OCI-LY7 (cell line): ENCODE measurements at regions not wholly inside any gene's neighbourhood (a gene's known extent, or its start where the extent isn't known, plus 50 kb on each side); places are given as distances from the start of the nearest gene placed in this dataset.
"Not testable (repeated sequence)": the region's sequence is repeated elsewhere in the genome, so short reads cannot be mapped to it uniquely, and the experiment has no call there.

Experiments used
- BruUV-seq: library from RNA; stranded (reverse); fragments of 400-500 nt; replicated peaks from 2 replicates; lab custom pipeline; 2021; lab: Mats Ljungman, UMichigan
- CTCF ChIA-PET: fragments of 300-600 bp; sonication (Branson Sonifier 250); formaldehyde crosslinking; loops from one replicate; lab custom pipeline; 2022; ENCODE audit warnings: antibody characterized with exemption; ENCODE audit not compliant: unreplicated experiment; lab: Charles Lee
- POLR2A ChIA-PET: fragments of 300-600 bp; sonication (Branson Sonifier 250); formaldehyde crosslinking; loops from one replicate; lab custom pipeline; 2022; ENCODE audit warnings: antibody characterized with exemption; lab: Charles Lee
- DNase-seq: peaks from one replicate; pipeline ENCODE4 v3.0.0-alpha.2; 2015; ENCODE audit warnings: low spot score
- H2AFZ ChIP-seq: fragments of 200-600 bp; sonication (generic), shearing (Covaris generic); 2 replicates; pipeline ENCODE4 v1.6.1; 2014; ENCODE audit warnings: mild to moderate bottlenecking, antibody characterized with exemption, low read length, moderate library complexity
- H3K27ac ChIP-seq: fragments of 200-600 bp; sonication (generic); 2 replicates; pipeline ENCODE4 v1.5.1; 2014; ENCODE audit warnings: mixed run types, low read depth, mild to moderate bottlenecking, moderate library complexity, low read length, inconsistent platforms; ENCODE audit not compliant: poor library complexity, severe bottlenecking
- H3K36me3 ChIP-seq: fragments of 200-600 bp; sonication (generic); 2 replicates; pipeline ENCODE4 v1.6.1; 2014; ENCODE audit warnings: mild to moderate bottlenecking, antibody characterized with exemption, low read length, moderate library complexity, mixed read lengths; ENCODE audit not compliant: insufficient read depth
- H3K4me1 ChIP-seq: fragments of 200-600 bp; sonication (generic); 2 replicates; pipeline ENCODE4 v1.5.1; 2014; ENCODE audit warnings: mild to moderate bottlenecking, low read length; ENCODE audit not compliant: insufficient read depth, poor library complexity, severe bottlenecking
- H3K4me2 ChIP-seq: fragments of 200-600 bp; sonication (generic); 2 replicates; pipeline ENCODE4 v1.6.1; 2014; ENCODE audit warnings: mild to moderate bottlenecking, low read length
- H3K4me3 ChIP-seq: fragments of 200-600 bp; sonication (generic); 2 replicates; pipeline ENCODE4 v1.5.1; 2014; ENCODE audit warnings: mild to moderate bottlenecking, low read depth, low read length; ENCODE audit not compliant: poor library complexity, severe bottlenecking
- H3K79me2 ChIP-seq: fragments of 200-600 bp; sonication (generic); 2 replicates; pipeline ENCODE4 v1.6.1; 2016; ENCODE audit warnings: low read depth, mild to moderate bottlenecking, low read length, moderate library complexity, mixed read lengths; ENCODE audit not compliant: insufficient read depth
- H3K9me2 ChIP-seq: fragments of 200-600 bp; sonication (generic); 2 replicates; pipeline ENCODE4 v1.6.1; 2016; ENCODE audit warnings: mild to moderate bottlenecking, low read length, mixed read lengths; ENCODE audit not compliant: insufficient read depth
- H3K9me3 ChIP-seq: fragments of 200-600 bp; sonication (generic); 2 replicates; pipeline ENCODE4 v1.6.1; 2014; ENCODE audit warnings: mild to moderate bottlenecking, mixed run types, low read length, mixed read lengths
- H4K20me1 ChIP-seq: fragments of 200-600 bp; sonication (generic); 2 replicates; pipeline ENCODE4 v1.6.1; 2014; ENCODE audit warnings: mild to moderate bottlenecking, antibody characterized with exemption, low read length, moderate library complexity, mixed read lengths; ENCODE audit not compliant: insufficient read depth
- EZH2phosphoT487 ChIP-seq: fragments of 200-600 bp; sonication (generic); IDR thresholded peaks from 2 replicates; pipeline ENCODE4 v1.6.1; 2018; ENCODE audit warnings: low read depth, borderline replicate concordance, mild to moderate bottlenecking, mixed run types, antibody characterized with exemption, low read length, moderate library complexity, mixed read lengths
- intact Hi-C: fragments of 100-400 bp; cut with micrococcal nuclease; formaldehyde crosslinking; loops from one replicate; pipeline ENCODE4 v1.10.0; 2022; ENCODE audit not compliant: unreplicated experiment
- TF ChIP-seq, protein P1 (sequence below): fragments of 200-600 bp; sonication (generic); conservative IDR thresholded peaks from 2 replicates; pipeline ENCODE4 v1.5.1; 2014; ENCODE audit warnings: mild to moderate bottlenecking, antibody characterized with exemption, low read length, moderate library complexity, mixed read lengths

DNA sequence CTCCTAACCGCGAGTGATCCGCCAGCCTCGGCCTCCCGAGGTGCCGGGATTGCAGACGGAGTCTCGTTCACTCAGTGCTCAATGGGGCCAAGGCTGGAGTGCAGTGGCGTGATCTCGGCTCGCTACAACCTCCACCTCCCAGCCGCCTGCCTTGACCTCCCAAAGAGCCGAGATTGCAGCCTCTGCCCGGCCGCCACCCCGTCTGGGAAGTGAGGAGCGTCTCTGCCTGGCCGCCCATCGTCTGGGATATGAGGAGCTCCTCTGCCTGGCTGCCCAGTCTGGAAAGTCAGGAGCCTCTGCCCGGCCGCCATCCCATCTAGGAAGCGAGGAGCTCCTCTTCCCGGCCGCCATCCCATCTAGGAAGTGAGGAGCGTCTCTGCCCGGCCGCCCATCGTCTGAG, 58.8 kb upstream of the ANKRD30BL start:
- H3K9me2 ChIP-seq, H4K20me1 ChIP-seq, BruUV-seq, H3K79me2 ChIP-seq, H3K4me2 ChIP-seq, CTCF ChIA-PET, DNase-seq, H2AFZ ChIP-seq, POLR2A ChIA-PET, H3K4me1 ChIP-seq, H3K9me3 ChIP-seq, intact Hi-C loops, H3K27ac ChIP-seq, H3K36me3 ChIP-seq, H3K4me3 ChIP-seq: not testable (repeated sequence)

DNA sequence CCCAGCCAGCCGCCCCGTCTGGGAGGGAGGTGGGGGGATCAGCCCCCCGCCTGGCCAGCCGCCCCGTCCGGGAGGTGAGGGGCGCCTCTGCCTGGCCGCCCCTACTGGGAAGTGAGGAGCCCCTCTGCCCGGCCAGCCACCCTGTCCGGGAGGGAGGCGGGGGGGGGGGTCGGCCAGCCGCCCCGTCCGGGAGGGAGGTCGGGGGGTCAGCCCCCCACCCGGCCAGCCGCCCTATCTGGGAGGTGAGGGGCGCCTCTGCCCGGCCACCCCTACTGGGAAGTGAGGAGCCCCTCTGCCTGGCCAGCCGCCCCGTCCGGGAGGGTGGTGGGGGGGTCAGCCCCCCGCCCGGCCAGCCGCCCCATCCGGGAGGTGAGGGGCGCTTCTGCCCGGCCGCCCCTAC, 60.1 kb upstream of the ANKRD30BL start:
- H3K4me1 ChIP-seq, H3K4me2 ChIP-seq, H3K79me2 ChIP-seq, H2AFZ ChIP-seq, H3K36me3 ChIP-seq, H3K27ac ChIP-seq, DNase-seq, H3K9me3 ChIP-seq, H3K9me2 ChIP-seq, H3K4me3 ChIP-seq, H4K20me1 ChIP-seq, POLR2A ChIA-PET, CTCF ChIA-PET, BruUV-seq, intact Hi-C loops: not testable (repeated sequence)

DNA sequence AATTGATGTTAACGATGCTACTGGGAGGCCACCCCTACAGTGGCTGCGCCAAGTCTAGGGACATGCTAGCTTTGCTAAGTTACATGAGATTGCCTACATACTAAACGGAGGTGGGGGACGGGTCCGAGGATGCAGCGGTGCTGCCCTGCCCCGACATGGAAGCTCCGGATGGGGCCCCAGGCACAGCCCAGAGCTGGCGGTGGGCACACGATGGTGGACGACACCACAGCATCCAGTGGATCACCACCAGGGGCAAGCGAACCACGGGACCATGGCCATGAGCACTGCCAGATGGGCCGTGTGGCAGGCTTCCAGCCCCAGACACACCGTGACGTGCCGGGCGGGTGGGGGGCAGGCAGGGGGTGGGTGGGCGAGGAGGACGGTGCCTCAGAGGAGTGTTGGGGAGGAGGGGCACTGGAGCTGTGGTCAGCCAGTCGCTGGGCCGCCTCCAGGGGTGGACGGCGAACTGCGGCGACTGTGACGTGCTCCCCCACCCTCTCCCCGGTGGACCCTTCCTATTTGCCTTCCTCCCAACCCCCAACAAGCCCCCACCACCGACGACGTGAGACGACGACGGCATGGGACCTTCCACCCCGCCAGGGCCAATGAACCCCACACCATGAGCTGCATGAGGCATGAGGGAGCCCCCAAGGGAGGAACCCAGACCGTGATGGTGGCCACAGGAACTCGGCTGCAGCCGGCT, 90.6 kb upstream of the ANKRD30BL start:
- Histone ChIP-seq H3K9me3 (no peaks in the 10 kb centered on the region), H2AFZ (no peak overlapping the region), H3K4me2 (no peak overlapping the region), H3K79me2 (no peaks in the 10 kb centered on the region), H3K4me1 (no peaks in the 10 kb centered on the region), H3K36me3 (no peaks in the 10 kb centered on the region), H3K27ac (no peak overlapping the region), H3K9me2 (no peaks in the 10 kb centered on the region), H3K4me3 (no peak overlapping the region), H4K20me1 (no peaks in the 10 kb centered on the region)
- CTCF ChIA-PET = no interaction called here
- POLR2A ChIA-PET = no interaction called here
- no TSS peak for BruUV-seq
- intact Hi-C loops = no loop called here
- DNase-seq = no peak
- TF ChIP-seq, protein P1, sequence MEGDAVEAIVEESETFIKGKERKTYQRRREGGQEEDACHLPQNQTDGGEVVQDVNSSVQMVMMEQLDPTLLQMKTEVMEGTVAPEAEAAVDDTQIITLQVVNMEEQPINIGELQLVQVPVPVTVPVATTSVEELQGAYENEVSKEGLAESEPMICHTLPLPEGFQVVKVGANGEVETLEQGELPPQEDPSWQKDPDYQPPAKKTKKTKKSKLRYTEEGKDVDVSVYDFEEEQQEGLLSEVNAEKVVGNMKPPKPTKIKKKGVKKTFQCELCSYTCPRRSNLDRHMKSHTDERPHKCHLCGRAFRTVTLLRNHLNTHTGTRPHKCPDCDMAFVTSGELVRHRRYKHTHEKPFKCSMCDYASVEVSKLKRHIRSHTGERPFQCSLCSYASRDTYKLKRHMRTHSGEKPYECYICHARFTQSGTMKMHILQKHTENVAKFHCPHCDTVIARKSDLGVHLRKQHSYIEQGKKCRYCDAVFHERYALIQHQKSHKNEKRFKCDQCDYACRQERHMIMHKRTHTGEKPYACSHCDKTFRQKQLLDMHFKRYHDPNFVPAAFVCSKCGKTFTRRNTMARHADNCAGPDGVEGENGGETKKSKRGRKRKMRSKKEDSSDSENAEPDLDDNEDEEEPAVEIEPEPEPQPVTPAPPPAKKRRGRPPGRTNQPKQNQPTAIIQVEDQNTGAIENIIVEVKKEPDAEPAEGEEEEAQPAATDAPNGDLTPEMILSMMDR = no peak
- no peak for TF ChIP-seq EZH2phosphoT487

DNA sequence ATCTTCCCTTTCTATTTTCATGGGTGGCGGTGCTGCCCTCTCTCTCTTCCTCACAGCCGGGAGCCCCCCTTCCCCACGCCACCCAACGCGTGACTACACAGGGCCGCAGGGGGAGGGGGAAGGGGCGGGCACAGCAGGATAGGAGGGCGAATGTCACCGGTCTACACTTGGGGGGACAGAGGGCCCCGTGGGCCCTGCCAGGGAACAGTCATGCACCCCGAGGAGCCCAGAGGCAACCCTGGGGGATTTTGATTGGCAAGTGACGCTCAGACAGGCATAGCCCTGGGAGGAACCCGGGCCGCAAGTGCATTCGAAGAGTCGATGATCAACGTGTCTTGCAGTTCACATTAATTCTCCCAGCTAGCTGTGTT, 91.1 kb upstream of the ANKRD30BL start:
- Histone ChIP-seq H3K36me3 (no peaks in the 10 kb centered on the region), H3K27ac (no peak overlapping the region), H3K4me2 (no peak overlapping the region), H3K79me2 (no peaks in the 10 kb centered on the region), H4K20me1 (no peaks in the 10 kb centered on the region), H3K4me3 (no peak overlapping the region), H3K4me1 (no peaks in the 10 kb centered on the region), H3K9me3 (no peaks in the 10 kb centered on the region), H2AFZ (no peak overlapping the region), H3K9me2 (no peaks in the 10 kb centered on the region)
- no peak for DNase-seq
- intact Hi-C loops = no loop called here
- ChIA-PET POLR2A (no interaction called here), CTCF (no interaction called here)
- TF ChIP-seq, protein P1 = no peak
- TF ChIP-seq EZH2phosphoT487 = no peak
- BruUV-seq = no TSS peak
